ENCODE measurements at regions not wholly inside any gene's neighbourhood (a gene's known extent, or its start where the extent isn't known, plus 50 kb on each side); places are given as distances from the start of the nearest gene placed in this dataset.

GRCh38 chr15:54687628-54688027 is 509.1 kb downstream of the RSL24D1 start:
- TF ChIP-seq EZH2 (IDR thresholded peaks at IDR 0.05), result no peak
- no peak for TF ChIP-seq POLR2AphosphoS5 (IDR thresholded peaks at IDR 0.05; ENCODE audit: borderline replicate concordance, low read depth, low read length)
